ENCODE measurements at regions not wholly inside any gene's neighbourhood (a gene's known extent, or its start where the extent isn't known, plus 50 kb on each side); places are given as distances from the start of the nearest gene placed in this dataset.

DNA sequence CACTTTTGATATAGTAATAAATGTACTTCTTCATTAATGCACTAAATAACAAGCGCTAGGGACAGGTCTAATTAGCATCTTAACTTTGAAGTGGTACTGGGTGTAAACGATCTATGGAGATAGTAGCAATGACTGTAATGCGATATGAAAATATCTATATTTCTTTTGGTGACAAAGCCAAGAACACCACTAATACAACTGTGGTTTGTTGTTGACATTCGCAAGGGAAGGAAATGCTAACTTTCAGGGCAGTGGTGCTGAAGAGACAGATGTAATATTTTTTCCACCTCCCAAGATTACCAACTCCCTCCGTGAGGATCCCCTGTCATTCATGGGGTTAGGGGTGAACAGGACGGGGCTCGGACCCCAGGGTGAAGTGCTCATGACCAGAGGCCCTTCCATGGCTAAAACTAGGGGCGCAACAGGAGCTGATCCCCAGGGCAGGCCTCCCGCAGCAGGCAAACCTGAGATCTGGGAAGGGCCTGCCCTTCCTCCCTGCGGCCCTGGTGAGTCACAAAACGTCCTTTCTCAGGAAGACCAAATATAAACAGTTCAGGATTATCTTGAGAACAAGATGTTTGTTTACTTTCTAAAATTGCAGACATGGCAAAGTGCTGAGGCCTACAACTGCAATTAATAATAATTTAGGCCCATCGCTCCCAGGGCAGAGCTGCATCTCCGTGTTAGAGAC, 65.0 kb upstream of the TOX2 start:
- H3K27me3 ChIP-seq = no peaks in the 10 kb centered on the region
- 75% methylated on average over 13 of the region's 13 CpGs for WGBS, 2 donors
- DNase-seq = no peak
- H3K4me3 ChIP-seq = no peak overlapping the region
- no peaks in the 10 kb centered on the region for H3K36me3 ChIP-seq
- TF ChIP-seq POLR2A (IDR thresholded peaks at IDR 0.05) (no peak), EP300 (IDR thresholded peaks at IDR 0.05) (peak in 1 of 4 donors; percentile 19), POLR2AphosphoS5 (IDR thresholded peaks at IDR 0.05) (peak in 2 of 4 donors; percentile 38 to 44)
- intact Hi-C loops (cut with DNase I) = no loop called here
- H3K9me3 ChIP-seq = no peaks in the 10 kb centered on the region
- H3K27ac ChIP-seq = peak overlapping the region in 3 of 4 donors; percentile 11 to 55 (median 17)
- H3K4me1 ChIP-seq = no peaks in the 10 kb centered on the region

DNA sequence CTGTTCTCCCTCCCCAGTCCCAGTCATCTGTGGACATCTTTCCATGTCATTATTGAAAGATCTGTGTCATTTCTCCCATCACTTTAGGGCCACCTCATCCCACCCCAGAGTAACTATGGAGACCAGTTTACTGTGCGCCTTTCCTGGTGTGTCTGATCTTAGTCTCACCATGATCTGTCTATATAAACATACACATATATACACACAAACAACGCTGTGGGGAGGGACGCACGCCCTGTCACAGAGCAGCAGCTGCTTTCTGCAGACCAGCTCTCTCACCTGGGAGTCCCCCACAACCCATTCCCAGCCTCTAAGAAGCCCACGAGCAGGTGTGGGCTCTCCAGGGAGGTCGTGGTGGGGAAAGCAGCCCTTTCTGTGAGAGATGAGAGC, 68.1 kb upstream of the TOX2 start:
- no peaks in the 10 kb centered on the region for H3K36me3 ChIP-seq
- WGBS, 2 donors = 68 to 73% methylated on average over 6 of the region's 6 CpGs
- no peak overlapping the region for H3K27ac ChIP-seq
- no peak overlapping the region for H3K4me3 ChIP-seq
- intact Hi-C loops (cut with DNase I) = no loop called here
- no peaks in the 10 kb centered on the region for H3K4me1 ChIP-seq
- no peak for TF ChIP-seq EP300 (IDR thresholded peaks at IDR 0.05)
- TF ChIP-seq POLR2A (IDR thresholded peaks at IDR 0.05) = no peak
- TF ChIP-seq, protein P1, sequence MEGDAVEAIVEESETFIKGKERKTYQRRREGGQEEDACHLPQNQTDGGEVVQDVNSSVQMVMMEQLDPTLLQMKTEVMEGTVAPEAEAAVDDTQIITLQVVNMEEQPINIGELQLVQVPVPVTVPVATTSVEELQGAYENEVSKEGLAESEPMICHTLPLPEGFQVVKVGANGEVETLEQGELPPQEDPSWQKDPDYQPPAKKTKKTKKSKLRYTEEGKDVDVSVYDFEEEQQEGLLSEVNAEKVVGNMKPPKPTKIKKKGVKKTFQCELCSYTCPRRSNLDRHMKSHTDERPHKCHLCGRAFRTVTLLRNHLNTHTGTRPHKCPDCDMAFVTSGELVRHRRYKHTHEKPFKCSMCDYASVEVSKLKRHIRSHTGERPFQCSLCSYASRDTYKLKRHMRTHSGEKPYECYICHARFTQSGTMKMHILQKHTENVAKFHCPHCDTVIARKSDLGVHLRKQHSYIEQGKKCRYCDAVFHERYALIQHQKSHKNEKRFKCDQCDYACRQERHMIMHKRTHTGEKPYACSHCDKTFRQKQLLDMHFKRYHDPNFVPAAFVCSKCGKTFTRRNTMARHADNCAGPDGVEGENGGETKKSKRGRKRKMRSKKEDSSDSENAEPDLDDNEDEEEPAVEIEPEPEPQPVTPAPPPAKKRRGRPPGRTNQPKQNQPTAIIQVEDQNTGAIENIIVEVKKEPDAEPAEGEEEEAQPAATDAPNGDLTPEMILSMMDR (IDR thresholded peaks at IDR 0.05) = no peak
- TF ChIP-seq POLR2AphosphoS5 (IDR thresholded peaks at IDR 0.05) = no peak
- no peaks in the 10 kb centered on the region for H3K9me3 ChIP-seq
- DNase-seq = peak; percentile 44
- H3K27me3 ChIP-seq = no peaks in the 10 kb centered on the region

DNA sequence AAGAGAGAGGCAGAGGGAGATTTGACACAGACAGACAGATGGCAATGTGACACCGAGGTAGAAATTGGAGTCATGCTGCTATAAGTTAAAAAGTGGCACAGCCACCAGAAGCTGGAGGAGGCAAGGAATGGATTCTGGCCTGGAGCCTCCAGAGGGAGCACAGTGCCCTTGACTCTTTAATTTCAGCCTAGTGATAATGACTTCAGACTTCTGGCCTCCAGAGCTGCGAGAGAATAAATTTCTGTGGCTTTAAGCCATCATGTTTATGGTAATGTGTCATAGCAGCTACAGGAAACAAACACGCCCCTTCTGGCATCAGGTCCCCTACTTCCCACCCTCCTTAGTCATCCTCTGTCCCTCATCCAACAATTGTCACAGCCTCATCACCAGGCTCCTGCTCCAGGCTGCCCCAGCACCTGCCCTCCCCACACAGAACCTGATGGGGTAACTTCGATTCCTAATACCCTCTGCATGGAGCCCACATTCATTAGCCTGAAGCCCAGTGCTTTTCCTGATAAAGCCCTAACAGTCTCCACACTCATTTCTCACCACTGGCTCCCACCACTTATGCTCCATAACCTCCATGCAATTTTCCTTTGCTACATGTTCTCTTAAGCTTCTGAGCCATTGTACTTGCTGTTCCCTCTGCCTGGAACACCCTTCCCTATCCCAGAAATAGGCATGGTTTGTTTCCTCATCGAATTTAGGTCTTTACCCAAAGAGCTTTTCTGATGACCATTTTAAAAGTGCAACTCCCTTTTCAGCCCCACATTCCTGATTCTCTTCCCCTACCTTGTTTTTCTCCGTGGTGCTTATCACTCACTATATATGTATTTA, 69.7 kb upstream of the TOX2 start:
- no peak overlapping the region for H3K4me3 ChIP-seq
- peak; percentile 20 for DNase-seq
- no peaks in the 10 kb centered on the region for H3K4me1 ChIP-seq
- H3K9me3 ChIP-seq = no peaks in the 10 kb centered on the region
- WGBS, 2 donors = 37 to 43% methylated on average over 6 of the region's 6 CpGs
- peak in 2 of 4 donors; percentile 32 to 50 for TF ChIP-seq POLR2AphosphoS5 (IDR thresholded peaks at IDR 0.05)
- TF ChIP-seq, protein P1 (IDR thresholded peaks at IDR 0.05) = peak in 1 of 4 experiments; percentile 7
- no peak for TF ChIP-seq POLR2A (IDR thresholded peaks at IDR 0.05)
- no peaks in the 10 kb centered on the region for H3K36me3 ChIP-seq
- H3K27me3 ChIP-seq = no peaks in the 10 kb centered on the region
- intact Hi-C loops (cut with DNase I) = no loop called here
- no peak overlapping the region for H3K27ac ChIP-seq

DNA sequence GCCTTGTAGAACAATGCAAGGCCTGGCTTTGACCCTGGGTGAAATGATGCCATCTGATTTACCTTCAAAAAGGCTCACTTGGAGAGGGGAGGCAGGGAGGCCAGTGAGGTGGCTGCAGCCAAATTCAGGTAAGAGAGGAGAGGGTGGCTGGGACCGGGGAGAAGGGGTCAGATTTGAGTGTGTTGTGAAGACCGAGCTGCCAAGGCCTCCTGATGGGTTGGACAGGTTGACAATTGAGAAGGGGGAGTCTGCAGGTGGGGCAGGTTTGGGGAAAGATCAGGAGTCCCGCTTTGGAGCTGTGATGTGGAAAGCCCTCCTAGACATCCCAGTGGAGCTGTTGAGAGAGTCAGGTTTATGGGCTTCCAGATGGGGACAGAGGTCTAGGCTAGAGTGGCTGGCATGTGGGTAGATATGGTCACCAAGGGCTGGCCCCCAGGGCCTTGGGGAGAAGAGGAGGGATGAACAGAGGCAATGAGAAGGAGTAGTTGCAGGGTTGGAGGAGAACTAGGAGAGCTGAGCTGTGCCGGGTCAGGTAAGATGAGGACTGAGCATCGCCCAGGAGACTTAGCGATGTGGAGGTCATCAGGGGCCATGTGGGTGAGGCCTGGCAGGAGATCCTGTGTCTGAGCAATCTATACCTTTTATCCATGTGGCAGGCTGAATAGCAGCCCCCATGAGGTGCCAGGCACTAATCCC, 70.5 kb upstream of the TOX2 start:
- peak; percentile 40 for DNase-seq
- Histone ChIP-seq H3K4me3 (no peak overlapping the region), H3K4me1 (no peaks in the 10 kb centered on the region), H3K9me3 (no peaks in the 10 kb centered on the region), H3K36me3 (no peaks in the 10 kb centered on the region), H3K27ac (no peak overlapping the region), H3K27me3 (no peaks in the 10 kb centered on the region)
- intact Hi-C loops (cut with DNase I) = no loop called here
- TF ChIP-seq, protein P1 (IDR thresholded peaks at IDR 0.05) = no peak
- TF ChIP-seq POLR2A (IDR thresholded peaks at IDR 0.05) (no peak), EP300 (IDR thresholded peaks at IDR 0.05) (no peak), POLR2AphosphoS5 (IDR thresholded peaks at IDR 0.05) (no peak)
- WGBS, 2 donors = 94 to 96% methylated on average over 6 of the region's 6 CpGs
